Stimulated activated CD4-positive, alpha-beta T cell treated with anti-CD3 and anti-CD28 coated beads, Interleukin-2, amount 100 ng/mL, for 4 hours (primary cell): ENCODE measurements at regions not wholly inside any gene's neighbourhood (a gene's known extent, or its start where the extent isn't known, plus 50 kb on each side); places are given as distances from the start of the nearest gene placed in this dataset.
"Not testable (repeated sequence)": the region's sequence is repeated elsewhere in the genome, so short reads cannot be mapped to it uniquely, and the experiment has no call there.

Experiments
- DNase-seq: peaks from one replicate; pipeline ENCODE4 v3.0.0-alpha.2; 2020; ENCODE audit warnings: low read depth

- no peak for DNase-seq
Observed at GRCh38 chr6:21710216-21710615, 116.7 kb downstream of the SOX4 start.

- DNase-seq: no peak
Observed at GRCh38 chr6:21710908-21711627, 117.5 kb downstream of the SOX4 start.

GRCh38 chr6:21712213-21712612 is 118.7 kb downstream of the SOX4 start:
- DNase-seq: no peak

GRCh38 chr6:21713481-21713880 is 119.9 kb downstream of the SOX4 start:
- DNase-seq: no peak

GRCh38 chr6:21715180-21715579 is 121.6 kb downstream of the SOX4 start:
- DNase-seq: no peak

- DNase-seq: no peak
Observed at GRCh38 chr6:21722510-21722909, 129.0 kb downstream of the SOX4 start.

GRCh38 chr6:21726676-21727075 is 133.1 kb downstream of the SOX4 start:
- DNase-seq: no peak

GRCh38 chr6:21728141-21728540 is 134.6 kb downstream of the SOX4 start:
- DNase-seq: no peak

GRCh38 chr6:21729431-21729830 is 135.9 kb downstream of the SOX4 start:
- no peak for DNase-seq

- no peak for DNase-seq
Observed at GRCh38 chr6:21730533-21730932, 137.0 kb downstream of the SOX4 start.

GRCh38 chr6:21731411-21732031 is 138.0 kb downstream of the SOX4 start:
- no peak for DNase-seq

GRCh38 chr6:21732032-21732730 is 138.6 kb downstream of the SOX4 start:
- not testable (repeated sequence) for DNase-seq

- DNase-seq: no peak
Observed at GRCh38 chr6:21732731-21733130, 139.2 kb downstream of the SOX4 start.

GRCh38 chr6:21733311-21733710 is 139.8 kb downstream of the SOX4 start:
- DNase-seq: no peak

GRCh38 chr6:21734204-21734603 is 140.7 kb downstream of the SOX4 start:
- DNase-seq: no peak

GRCh38 chr6:21738180-21739094 is 144.9 kb downstream of the SOX4 start:
- DNase-seq: no peak

- no peak for DNase-seq
Observed at GRCh38 chr6:21739241-21739640, 145.7 kb downstream of the SOX4 start.

- no peak for DNase-seq
Observed at GRCh38 chr6:21739838-21740237, 146.3 kb downstream of the SOX4 start.

- no peak for DNase-seq
Observed at GRCh38 chr6:21740376-21741124, 147.0 kb downstream of the SOX4 start.

GRCh38 chr6:21741221-21742109 is 147.9 kb downstream of the SOX4 start:
- no peak for DNase-seq
